Uterus (tissue), 2 donors: ENCODE measurements at regions not wholly inside any gene's neighbourhood (a gene's known extent, or its start where the extent isn't known, plus 50 kb on each side); places are given as distances from the start of the nearest gene placed in this dataset.
"Not testable (repeated sequence)": the region's sequence is repeated elsewhere in the genome, so short reads cannot be mapped to it uniquely, and the experiment has no call there.

Experiments
- POLR2A ChIP-seq, 2 donors: fragments of 450-650 bp; IDR thresholded peaks; one replicate each; pipeline ENCODE4 v1.6.1; 2016; ENCODE audit warnings: antibody characterized with exemption in 2 of 2, mild to moderate bottlenecking in 1 of 2, moderate library complexity in 1 of 2
- TF ChIP-seq, protein P1 (sequence below), 4 experiments: fragments of 200-600 bp in 2 of 4; fragments of 450-650 bp in 2 of 4; sonication (generic) in 2 of 4; IDR thresholded peaks; one replicate each; pipeline ENCODE4 v1.5.1; 2016 to 2019; ENCODE audit warnings: antibody characterized with exemption in 4 of 4, mild to moderate bottlenecking in 2 of 4, moderate library complexity in 1 of 4

DNA sequence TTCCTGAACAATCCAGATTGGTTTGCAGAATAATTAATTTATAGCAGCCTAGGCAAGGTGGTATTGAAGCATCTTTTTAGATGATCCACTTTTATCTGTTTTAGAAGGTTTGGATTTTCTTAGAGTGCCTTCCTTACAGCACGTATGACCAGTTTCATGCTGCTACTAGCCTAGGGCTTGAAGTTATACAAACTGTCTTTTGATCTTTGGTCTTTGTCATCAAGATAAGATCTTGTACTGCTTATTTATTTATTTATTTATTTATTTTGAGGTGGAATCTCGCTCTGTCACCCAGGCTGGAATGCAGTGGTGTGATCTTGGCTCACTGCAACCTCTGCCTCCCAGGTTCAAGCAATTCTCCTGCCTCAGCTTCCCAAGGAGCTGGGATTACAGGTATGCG, 68.5 kb upstream of the TGM3 start:
- TF ChIP-seq, protein P1, sequence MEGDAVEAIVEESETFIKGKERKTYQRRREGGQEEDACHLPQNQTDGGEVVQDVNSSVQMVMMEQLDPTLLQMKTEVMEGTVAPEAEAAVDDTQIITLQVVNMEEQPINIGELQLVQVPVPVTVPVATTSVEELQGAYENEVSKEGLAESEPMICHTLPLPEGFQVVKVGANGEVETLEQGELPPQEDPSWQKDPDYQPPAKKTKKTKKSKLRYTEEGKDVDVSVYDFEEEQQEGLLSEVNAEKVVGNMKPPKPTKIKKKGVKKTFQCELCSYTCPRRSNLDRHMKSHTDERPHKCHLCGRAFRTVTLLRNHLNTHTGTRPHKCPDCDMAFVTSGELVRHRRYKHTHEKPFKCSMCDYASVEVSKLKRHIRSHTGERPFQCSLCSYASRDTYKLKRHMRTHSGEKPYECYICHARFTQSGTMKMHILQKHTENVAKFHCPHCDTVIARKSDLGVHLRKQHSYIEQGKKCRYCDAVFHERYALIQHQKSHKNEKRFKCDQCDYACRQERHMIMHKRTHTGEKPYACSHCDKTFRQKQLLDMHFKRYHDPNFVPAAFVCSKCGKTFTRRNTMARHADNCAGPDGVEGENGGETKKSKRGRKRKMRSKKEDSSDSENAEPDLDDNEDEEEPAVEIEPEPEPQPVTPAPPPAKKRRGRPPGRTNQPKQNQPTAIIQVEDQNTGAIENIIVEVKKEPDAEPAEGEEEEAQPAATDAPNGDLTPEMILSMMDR (IDR thresholded peaks at IDR 0.05), result not testable (repeated sequence)
- not testable (repeated sequence) for TF ChIP-seq POLR2A (IDR thresholded peaks at IDR 0.05)
